ELR (cell line): ENCODE measurements at regions not wholly inside any gene's neighbourhood (a gene's known extent, or its start where the extent isn't known, plus 50 kb on each side); places are given as distances from the start of the nearest gene placed in this dataset.

Source experiments
- DNase-seq: peaks from one replicate; pipeline ENCODE4 v3.0.0-alpha.2; 2015; ENCODE audit warnings: low read depth

DNA sequence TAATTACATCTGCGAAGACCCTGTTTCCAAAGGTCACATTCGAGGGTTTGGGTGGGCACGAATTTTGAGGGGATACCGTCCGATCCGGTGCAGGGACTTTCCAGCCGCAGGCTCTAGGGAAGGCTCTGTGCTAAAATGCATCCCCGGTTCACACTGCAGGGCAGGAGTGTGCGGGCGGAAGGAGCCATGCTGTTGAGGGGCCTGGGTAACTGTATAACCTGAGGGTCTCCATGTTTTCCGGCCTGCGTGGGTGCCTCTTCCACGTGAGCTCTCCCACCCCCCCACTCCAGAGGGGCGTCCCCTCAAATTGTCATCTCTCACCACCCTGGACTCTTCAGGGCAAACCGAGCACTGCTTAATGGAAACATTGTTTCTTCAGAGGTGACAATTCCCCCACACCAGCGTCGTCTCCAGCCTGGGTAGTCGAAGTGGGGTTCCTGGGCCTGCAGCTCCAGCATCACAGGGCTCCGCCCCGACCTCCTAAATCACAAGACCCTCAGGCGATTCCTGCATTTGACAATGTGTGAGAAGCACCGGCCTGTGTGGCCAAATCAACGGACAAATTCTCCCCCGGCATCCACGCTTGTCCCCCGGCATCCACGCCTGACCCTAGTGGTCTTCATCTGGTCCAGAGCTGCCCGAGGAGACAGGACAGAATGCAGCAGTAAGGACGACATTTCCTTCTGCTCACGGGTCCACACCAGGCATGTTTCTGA is 51.2 kb downstream of the FOXL3 start:
- DNase-seq = no peak

DNA sequence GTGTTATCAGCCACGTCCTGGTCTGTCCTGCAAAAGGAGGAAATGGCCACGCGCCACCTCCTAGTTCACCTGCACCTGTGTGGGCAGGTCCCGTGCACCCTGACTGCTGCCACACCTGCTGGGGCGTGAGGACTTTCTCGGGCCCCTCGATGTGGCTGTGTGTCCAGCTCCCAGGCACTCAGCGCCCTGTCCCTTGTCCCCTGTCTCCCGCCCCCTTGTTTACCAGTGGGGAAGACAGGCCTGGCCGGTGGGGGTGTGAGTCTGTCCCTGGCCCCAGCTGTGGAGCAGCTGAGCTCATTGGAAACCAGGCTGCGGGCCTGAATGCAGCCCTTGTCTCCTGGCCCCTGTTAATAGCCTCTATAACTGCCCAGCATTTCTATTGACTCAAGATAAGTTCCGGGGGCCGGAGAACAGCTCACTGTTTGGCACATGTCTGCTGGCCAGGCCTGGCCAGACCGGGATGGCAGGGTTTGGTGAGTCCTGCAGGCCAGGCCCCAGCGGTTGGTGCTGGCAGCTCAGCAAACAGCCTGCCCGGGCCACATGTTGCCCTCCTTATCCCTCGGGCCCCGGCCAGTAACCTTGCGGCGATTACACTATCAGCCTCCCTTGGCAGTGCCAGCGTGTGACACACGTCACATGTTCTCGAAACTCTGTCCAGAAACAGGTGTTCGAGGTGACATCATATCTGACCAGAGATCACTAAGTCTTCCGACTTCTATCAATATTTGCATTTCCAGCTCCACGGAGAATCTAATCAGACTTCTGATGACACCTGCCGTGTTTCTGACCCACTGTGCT is 52.1 kb downstream of the FOXL3 start:
- DNase-seq = no peak

DNA sequence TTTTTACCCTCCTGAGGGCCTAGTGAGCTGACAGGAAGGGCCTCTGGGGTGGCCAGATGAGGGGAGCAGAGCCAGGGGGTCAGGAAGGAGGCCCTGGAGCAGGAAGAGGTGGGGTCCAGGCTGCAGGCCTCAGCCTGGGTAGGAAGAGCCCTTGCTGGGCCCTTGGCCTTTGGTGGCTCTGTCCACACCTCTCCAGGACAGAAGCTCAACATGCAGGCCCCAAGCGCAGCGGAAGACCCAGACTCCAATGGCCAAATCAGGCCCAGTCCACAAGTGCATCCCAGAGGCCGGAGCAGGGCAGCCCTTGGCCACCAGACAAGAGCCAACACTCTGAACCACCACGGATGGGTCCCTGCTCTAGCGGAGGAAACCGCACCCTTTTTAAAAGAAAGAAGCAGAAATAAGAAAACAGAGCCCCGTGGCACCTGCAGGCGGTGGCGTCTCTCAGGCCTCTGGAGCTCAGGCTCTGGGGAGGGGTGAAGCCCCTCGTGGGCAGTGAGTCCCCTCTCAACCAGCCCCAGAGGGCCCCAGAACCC is 52.8 kb downstream of the FOXL3 start:
- no peak for DNase-seq

DNA sequence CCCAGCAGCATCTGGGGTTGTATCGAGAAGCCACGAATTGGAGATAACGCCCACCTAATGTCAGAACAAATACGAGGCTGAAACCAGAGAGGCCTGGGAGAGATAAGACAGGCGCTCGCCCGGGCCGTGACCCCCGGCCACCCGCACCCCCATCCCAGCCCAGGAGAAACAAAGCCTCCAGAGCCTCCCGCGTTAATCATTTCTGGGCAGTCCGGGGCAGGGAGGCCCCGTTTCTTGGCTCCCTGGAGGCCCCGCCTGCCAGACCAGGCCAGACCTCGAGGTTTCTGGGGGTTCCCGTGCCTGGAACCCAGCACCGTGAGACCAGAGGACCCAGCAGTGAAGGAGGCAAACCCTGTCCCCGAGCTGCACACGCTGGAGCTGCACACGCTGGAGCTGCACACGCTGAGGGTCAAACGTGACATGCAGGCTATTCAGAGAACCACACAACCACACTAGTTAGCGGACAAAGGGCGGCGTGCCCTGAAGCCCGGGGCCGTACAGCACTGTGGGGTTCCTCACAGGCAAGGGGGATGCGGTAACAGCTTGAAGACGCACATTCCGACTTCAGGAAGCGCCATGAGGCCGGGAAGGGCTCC is 53.4 kb downstream of the FOXL3 start:
- DNase-seq = no peak

DNA sequence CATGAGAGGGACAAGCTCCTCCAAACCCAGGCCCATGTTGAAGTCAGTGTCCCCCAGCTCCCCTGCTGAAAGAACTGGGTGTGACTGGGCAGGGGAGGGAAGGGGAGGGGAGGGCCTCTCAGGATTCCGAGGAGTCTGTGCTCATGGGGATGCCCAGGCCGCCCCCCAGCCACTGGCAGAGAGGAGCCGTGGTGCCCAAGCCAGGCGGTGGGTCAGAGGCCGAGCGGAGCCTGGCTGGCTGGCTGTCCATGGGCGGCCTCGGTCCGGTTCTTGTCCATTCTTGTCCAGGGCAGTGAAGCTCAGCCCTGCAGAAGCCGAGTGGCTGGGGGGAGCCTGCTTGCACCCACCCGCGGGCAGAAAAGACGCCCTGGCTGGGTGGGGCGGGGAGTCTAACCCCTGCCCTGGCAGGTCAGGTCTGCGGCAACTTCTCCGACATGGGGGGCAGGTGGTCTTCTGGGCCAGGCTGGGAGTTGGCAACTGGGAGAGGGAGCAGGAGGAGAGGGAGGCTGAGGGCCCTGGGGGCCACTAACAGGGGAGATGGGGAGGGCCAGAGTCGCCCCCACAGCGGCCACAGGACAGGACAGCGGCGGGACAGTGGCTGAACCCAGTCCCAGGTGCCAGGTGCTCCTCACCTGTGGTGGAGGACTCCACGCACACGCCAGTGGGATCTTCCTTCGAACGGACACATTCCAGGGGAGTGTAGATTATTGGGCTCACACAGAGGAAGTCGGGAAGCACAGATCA is 54.1 kb downstream of the FOXL3 start:
- DNase-seq = no peak

DNA sequence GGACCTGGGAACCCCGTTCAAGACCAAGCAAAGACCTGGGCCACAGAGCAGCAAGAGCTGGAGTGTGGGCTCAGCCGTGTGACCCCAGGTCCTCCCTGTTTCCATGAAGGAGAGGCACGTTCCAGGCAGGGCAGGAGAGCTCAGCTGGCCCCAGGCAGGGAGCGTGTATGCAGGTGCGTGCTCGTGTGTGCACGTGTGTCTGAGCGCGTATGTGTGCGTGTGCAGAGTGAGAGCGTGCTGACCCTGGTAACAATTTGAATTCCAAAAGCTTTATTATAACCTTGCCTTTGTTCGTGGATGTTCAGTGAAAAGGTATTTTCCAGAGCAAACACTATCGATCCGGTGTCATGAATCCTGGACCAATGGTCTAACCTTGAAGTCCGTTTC is 54.6 kb downstream of the FOXL3 start:
- no peak for DNase-seq

DNA sequence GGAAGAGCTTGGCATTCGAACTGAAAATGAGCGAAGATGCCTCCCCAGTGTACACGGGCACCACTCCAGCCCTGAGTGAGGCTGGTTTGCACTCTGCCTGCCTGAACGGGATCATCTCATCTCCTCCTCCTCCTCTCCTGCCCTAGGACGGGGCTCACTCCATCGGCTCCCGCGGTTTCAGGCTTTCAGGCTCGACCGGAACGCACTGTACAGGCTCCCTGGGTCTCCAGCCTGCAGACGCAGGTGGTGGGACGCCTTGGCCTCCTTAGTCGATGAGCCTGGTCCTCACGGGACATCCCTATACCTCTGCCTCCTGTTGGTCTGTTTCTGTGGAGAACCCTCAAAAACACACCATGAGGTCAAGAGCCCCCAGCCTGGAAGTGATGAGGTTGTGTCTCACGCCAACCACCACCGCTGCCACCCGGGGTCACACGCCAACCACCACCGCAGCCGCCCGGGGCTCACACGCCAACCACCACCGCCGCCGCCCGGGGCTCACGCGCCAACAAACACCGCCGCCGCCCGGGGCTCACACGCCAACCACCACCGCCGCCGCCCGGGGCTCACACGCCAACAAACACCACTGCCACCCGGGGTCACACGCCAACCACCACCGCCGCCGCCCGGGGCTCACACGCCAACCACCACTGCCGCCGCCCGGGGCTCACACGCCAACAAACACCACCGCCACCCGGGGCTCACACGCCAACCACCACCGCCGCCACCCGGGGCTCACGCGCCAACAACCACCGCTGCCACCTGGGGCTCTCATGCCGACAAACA is 56.3 kb downstream of the FOXL3 start:
- no peak for DNase-seq

DNA sequence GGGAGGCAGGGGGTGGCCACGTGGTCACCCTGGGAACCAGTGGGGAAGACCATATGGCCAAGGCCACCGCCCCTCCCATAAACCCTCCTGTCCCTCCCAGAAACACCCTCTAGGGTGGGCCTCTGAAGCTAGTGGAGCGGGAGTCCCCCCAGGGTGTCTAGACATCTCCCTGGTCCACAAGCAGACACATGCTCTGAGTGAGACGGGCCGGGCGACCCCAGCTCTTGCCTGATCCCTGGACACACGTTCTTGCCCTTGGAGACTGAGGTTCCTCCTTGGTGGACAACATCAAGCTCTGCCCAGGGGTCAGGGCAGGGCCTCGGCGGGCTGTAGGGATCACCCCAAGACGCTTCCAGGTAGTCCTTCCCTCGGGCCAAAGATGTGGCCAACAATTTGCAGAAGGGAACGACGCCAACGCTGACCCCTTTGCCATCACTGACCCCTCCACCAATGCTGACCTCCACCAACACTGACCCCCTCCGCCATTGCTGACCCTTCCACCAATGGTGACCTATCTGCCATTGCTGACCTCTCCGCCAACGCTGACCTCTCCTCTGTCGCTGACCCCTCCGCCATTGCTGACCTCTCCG is 57.1 kb downstream of the FOXL3 start:
- no peak for DNase-seq

DNA sequence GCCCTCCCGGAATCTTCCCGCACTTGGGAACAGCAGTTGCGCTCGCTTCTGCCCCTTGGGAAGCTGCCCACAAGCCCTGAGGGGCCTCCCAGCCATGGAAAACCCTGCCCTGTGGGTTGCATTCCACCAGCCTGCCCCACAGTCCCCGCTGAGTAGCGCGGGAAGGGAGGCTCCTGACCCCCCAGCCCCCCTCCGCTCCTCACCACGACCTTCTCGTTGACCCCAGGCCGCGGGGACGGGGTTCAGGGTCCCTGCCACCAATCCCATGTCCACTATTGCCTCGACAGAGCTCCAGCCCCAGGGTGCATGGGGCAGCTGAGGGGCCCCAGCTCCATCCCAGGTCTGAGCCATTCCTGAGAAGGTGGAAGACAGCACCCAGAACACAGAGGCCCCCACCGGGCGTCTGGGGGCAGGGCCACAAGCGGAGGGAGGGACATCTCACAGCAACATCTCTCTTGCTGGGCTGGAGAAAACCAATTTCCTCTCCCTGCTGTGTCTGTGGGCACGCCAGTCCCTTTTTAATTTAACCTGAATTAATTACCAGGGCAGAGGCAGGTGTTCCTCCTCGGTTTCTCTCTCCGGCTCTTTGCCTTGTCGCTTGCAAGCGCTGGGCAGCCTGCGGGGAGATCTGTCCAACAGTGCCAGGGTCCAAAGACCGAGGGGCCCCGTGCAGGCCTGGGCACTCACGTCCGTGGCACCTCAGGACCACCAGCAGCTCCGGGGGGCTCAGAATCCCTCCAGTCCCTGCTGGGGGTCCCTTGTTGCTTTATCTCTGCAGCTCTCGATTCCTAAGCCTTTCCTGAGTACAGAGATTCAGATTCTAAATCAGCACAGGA is 57.9 kb downstream of the FOXL3 start:
- no peak for DNase-seq

DNA sequence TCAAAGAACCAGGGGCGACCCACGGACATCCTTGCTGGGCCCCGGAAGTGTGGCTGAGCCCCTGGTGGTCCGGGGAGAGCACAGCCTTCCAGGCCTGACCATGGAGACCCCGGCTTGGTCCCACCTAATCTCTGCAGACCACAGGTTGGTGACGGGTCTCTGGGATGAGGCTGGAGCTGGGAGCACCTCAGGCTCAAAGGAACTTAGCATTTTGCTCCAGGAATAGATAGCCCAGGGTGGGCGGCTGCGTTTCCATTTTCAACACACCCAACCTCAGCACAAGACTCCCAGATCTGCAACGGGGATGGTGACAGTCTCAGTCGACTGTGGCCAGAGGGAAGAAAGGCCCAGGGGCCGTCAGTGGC is 58.5 kb downstream of the FOXL3 start:
- no peak for DNase-seq

DNA sequence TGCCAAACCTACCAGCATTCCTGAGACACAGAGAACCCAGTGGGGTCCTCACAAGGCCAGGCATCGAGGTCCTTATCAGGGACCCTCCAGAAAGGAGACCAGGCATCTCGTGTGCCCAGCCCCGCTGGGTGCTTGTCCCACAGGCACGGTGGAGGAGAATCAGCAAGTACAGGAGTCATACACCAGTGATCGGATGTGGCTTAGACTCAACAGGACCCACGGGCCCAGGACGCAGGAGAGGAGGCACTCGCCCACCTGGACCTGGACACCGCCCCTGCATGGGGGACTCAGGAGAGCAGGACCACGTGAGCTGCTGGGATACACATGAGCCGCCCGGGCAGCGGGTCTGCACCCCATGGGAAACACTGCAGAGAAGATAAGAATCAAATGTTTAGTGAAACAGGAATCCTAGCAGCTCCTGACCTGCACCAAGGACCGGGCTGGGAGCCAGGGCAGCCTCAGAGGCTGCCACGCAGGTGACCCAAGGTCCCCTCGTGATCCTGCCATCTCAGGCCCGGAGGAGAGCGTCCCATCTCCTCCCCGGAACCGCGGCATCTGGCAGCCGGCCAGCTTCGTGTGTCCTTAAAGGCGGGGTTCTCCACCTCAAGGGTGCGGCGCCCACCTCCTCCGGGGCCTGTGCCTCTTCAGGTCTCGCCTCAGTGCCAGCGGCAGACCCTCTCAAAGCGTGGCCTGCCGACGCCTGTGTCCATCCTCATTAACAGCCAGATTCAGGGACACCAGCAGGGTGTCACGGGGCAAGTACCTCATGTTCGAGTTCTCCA is 59.2 kb downstream of the FOXL3 start:
- no peak for DNase-seq

DNA sequence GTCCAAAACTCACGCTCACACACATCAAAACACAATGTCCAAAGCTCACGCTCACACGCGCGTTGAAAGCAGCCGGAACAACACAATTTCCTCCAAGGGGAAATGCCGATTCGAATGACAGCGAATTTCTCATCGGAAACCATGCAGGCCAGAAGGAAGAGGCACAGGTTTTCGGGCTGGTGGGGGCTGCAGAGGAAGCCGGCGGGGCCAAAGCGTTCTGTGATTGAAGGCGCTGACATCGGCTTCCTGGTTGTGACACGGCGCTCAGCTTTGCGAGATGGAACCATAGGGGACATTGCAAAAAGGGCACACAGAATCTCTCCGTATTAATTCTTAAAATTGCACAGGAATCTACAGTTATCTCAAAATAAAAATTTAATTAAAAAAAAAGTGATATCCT is 61.3 kb downstream of the FOXL3 start:
- no peak for DNase-seq

DNA sequence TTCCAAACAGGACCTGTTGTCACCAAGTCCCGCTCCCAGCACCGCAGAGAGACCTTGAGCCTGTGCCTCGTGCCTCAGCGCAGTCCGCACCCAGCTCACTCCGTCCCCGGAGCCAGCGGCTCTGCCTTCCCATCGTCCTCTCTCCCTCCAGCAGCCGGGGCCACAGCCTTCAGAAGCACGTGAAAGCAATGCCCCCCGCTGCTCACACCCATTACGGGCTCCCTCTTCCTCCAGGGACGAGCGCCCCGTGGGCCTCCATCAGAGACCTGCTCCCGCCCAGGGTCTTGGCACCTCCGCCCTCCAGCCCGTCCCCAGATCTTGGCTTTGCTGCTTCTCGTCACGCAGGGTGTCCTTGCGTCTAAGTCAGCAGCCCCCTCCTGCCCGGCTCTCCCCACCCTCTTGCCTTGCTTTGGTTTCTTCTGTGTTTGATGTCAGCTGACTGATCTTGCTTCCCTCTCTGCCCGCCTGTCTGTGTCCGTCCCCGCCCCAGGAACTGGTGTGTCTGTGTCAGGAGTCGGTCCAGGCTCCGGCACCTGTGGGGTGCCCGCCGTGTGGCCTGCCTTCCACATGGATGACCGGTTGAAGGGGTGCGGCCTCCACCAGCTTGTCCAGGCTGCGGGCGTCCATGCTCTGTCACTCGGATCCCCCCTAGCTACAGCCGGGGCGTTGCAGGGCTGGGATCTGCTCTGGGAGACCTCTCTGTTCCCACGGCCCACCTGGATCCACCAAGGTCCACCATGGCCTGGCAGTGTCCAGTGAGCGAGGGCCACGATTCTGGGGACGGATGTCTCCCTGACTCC is 61.9 kb downstream of the FOXL3 start:
- no peak for DNase-seq

DNA sequence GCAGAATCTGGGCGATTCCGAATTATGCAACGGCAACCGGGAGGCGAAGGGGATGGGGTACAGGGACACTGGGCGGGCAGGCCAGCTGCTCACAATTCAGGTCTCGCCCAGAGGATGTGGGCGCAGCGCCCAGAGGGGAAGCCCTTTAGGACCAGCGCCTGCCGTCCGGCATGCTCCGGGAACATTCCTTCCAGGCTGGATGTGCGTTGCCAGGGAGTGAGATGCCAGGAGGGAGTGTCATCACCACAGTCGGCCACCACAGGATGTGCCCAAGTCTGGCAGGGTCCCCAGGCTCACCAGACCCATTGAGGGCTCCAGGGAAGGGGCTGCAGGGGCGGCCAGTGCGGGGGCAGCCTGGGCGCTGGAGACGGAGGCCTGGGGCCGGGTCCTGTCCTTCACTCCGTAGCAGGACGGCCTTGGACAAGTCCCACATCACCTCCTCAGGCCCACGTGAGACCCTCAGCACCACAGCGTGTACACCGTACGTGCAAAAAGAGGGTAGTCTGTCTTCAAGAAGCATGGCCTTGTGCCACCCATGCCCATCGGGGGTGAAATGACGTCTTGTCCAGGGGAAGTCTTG is 63.9 kb downstream of the FOXL3 start:
- peak; percentile 13 for DNase-seq

DNA sequence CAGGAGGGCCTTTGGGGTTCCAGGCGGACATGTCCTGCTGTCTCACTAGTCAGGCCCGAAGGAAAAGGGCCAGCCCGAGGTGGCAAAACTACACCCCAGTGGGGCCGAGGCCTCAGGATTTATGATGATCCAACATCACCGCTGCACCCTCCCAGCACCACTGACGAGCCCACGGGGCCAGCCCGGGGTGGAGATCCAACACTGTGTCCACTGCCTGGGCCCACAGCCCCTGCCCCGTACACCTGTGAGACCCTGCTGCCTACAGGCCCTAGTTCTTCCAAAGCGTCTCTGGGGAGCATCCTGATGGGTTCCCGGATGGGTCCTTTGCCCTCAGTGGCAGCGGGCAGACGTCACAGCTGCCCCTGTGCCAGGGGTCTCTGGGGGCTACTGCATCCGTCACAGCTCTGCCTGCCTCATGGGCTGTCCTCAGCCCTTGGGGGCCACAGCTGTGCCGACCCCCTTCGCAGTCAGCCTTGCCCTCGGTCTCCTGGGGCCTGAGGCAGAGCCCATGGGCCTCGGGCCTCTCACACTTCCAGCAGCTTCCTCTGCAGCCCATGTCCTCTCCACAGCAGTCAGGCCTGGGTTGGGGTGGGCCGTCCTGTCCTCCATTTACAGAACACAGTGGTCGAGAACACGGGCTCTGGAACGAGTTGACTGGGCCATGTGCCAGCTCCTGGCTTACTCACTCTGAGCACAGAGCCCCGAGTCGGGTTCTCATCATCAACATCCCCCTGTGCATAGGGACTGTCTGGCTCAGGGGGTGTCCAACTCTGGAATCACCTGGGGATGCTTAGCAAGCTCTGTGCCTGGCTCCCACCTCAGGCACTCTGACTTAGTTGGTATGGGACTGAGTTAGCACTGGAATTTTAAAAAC is 64.9 kb downstream of the FOXL3 start:
- DNase-seq = no peak

DNA sequence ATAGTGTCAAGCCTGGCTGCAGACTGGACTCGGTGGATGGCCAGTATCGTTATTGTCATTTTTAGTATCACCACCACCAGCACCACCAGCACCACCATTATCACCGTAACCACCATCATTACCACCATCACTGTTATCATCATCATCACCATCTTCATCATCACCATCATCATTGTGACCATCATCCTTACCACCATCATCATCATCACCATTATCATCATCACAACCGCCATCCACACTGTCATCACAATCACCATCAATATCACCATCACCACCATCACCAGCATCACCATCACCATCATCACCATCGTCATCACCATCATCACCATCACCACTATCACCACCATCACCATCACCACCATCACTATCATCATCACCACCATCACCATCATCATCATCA is 65.6 kb downstream of the FOXL3 start:
- no peak for DNase-seq

DNA sequence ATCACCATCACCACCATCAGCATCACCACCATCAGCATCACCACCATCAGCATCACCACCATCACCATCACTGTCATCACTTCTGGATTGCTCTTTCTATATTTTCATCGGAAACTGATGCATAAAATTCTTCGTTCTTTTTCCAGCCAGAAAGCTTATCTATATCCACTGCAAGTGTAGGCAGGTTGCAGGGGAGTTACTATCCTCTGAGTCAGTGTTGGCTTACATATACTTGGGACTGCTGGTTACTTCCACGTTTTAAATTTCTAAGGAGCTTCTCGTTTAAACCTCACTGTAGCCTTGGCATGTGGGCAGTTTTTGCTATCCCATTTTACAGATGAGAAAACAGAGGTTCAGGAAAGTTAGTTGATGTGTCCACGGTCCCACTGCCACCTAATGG is 66.1 kb downstream of the FOXL3 start:
- no peak for DNase-seq
